SH-SY5Y (cell line): ENCODE measurements at regions not wholly inside any gene's neighbourhood (a gene's known extent, or its start where the extent isn't known, plus 50 kb on each side); places are given as distances from the start of the nearest gene placed in this dataset.

Source experiments
- GATA2 ChIP-seq: IDR thresholded peaks from 2 replicates; pipeline ENCODE4 v1.6.1; 2011; ENCODE audit warnings: mild to moderate bottlenecking, low read depth, low read length
- GATA3 ChIP-seq: IDR thresholded peaks from 2 replicates; pipeline ENCODE4 v1.6.1; 2011; ENCODE audit warnings: low read depth, mild to moderate bottlenecking, low read length, moderate library complexity

DNA sequence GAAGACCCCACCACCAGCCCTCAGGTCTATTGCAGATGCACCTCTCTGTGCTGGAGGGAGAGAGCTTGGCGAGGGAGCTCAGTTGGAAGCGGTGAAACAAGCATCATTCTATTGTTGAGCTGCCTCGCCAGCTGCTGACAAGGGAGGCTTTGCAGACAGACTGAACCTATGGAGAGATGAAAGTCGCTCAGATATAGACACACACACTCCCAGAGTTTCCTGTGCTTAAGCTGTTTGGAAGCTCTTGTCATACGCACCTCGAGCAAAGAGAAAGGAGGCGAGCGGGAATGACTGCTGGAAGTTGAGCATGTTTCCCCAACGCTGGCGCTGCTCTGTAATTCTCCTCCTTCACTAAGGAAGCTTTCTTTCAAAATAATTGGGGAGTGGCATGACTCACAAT, 126.1 kb downstream of the TRIM29 start:
- TF ChIP-seq GATA3 (no peak), GATA2 (no peak)

- TF ChIP-seq GATA3 (no peak), GATA2 (no peak)
Measured at GRCh38 chr11:120010775-120011174, 127.1 kb downstream of the TRIM29 start.

DNA sequence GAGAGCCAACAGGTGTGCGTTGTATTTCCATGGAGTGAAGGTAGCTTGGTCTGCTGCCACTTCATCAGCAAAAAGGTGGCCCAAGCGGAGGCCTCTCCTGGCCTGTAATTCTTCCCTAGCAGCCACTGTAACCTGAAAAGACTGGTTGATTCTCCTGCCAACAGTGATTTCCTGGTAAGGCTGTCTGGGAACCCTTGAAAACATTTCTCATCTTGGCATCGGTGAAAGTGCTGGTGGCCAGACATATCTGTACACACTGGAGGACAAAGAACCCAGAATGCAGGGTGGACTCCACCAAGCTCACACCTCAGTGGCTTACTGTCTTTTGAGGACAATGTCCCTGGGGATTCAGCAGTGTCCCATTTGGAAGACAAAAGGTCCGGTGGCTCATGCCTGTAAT, 128.0 kb downstream of the TRIM29 start:
- no peak for TF ChIP-seq GATA2
- TF ChIP-seq GATA3, result no peak

- TF ChIP-seq GATA2 (no peak), GATA3 (no peak)
Measured at GRCh38 chr11:120007144-120007543, 130.8 kb downstream of the TRIM29 start.

DNA sequence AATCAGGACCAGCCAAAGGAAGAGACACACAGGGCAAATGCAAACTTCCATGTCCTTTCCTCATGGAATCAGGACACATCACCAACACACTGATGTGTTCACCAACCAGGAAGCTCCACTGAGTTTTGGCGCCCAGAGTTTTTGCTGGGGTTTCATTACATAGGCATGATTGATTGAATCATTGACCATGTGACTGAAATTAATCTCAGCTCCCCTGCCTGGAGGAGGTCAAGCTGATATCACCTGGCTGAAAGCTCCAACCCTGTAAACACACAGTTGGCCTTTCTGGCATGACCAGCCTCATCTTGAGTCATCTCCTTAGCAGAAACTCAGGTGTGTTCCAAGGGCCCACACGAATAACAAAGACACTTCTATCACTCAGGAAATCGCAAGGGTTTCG, 133.2 kb downstream of the TRIM29 start:
- TF ChIP-seq GATA3 (no peak), GATA2 (no peak)

- TF ChIP-seq GATA2, result peak; percentile 85
- TF ChIP-seq GATA3, result peak; percentile 49; the same call in 1 of the 2 replicates
Measured at GRCh38 chr11:120001178-120002090, 136.5 kb downstream of the TRIM29 start.

- TF ChIP-seq GATA2 (no peak), GATA3 (no peak)
Measured at GRCh38 chr11:119999220-119999619, 138.7 kb downstream of the TRIM29 start.

GRCh38 chr11:119996556-119996955, 141.4 kb downstream of the TRIM29 start:
- TF ChIP-seq GATA2, result no peak
- no peak for TF ChIP-seq GATA3

- TF ChIP-seq GATA2 (peak; percentile 88), GATA3 (peak; percentile 85)
Measured at GRCh38 chr11:119995730-119996491, 142.0 kb downstream of the TRIM29 start.

DNA sequence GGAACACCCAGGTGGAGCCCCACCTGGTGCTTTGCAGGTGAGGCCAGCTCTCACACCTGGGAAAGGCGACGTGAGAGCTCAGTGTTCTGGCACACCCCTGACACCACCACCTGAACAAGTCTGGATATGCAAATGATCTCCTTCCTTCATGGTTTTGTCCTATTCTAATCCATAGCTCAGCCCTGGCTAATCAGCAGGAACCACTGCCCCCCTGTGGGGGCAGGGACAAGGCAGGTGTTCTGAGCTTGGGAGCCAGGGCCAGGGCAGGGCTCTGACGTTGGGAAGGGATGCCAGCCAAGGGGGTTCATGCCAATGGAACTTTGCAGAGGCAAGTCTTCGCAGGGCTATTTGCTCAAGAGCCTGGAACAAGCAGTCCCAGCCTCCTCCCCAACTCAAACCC, 144.2 kb downstream of the TRIM29 start:
- TF ChIP-seq GATA2, result no peak
- no peak for TF ChIP-seq GATA3

GRCh38 chr11:119992171-119993051, 145.5 kb downstream of the TRIM29 start:
- no peak for TF ChIP-seq GATA3
- TF ChIP-seq GATA2, result no peak

GRCh38 chr11:119991669-119992068, 146.2 kb downstream of the TRIM29 start:
- TF ChIP-seq GATA2 (no peak), GATA3 (no peak)

GRCh38 chr11:119991022-119991404, 146.9 kb downstream of the TRIM29 start:
- no peak for TF ChIP-seq GATA3
- TF ChIP-seq GATA2, result no peak

DNA sequence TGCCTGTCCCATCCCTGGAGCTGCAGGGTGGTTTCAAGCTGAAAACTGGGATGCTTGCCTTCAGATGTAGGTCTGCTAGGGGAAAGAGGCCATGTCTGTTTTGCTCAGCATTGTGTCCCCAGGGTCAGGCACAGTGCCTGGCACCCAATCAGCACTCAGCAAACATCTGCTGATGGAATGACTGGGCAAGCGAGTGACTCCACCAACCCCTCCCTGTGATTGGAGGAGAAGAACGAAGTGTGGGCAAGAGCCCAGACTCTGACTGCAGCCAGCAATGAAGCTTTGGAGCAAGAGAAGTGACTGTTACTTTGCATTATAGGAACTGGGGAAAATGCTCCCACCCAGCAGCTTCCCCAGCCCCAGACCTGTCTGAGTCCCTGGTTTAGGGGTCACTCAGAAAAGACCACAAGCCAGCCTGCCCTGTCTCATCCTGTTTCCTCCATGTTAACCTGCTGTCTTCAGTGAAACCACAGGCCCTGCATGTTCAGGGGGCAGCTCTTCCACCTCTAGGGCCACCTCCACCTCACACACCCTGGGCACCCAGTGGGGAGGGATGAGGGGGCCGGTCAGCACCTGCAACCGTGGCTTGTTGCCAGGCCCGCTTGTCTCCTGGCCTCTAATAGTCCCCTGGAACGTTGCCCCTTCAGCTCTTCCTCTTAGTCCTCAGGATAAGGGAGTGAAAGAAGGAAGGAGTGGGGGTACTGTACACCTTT, 147.4 kb downstream of the TRIM29 start:
- TF ChIP-seq GATA2, result no peak
- TF ChIP-seq GATA3, result no peak
